SU-DHL-6 (cell line): ENCODE measurements at regions not wholly inside any gene's neighbourhood (a gene's known extent, or its start where the extent isn't known, plus 50 kb on each side); places are given as distances from the start of the nearest gene placed in this dataset.

Source experiments
- H2AFZ ChIP-seq: fragments of 200-600 bp; sonication (generic); 2 replicates; pipeline ENCODE4 v1.6.1; 2014; ENCODE audit warnings: low read depth, mild to moderate bottlenecking, moderate library complexity, mixed read lengths, antibody characterized with exemption, low read length; ENCODE audit not compliant: severe bottlenecking
- H3F3A ChIP-seq: fragments of 200-600 bp; shearing (Covaris generic); 2 replicates; pipeline ENCODE4 v1.6.0; 2016; ENCODE audit warnings: antibody characterized with exemption, mild to moderate bottlenecking; ENCODE audit not compliant: insufficient read depth
- H3K27ac ChIP-seq: fragments of 200-600 bp; sonication (generic); 2 replicates; pipeline ENCODE4 v1.5.1; 2016; ENCODE audit warnings: low read depth, mild to moderate bottlenecking, low read length, moderate library complexity, mixed read lengths
- H3K27me3 ChIP-seq: fragments of 200-600 bp; sonication (generic), shearing (Covaris generic); 2 replicates; pipeline ENCODE4 v1.6.0; 2014; ENCODE audit warnings: mild to moderate bottlenecking, low read length
- H3K36me3 ChIP-seq: fragments of 200-600 bp; sonication (generic); 2 replicates; pipeline ENCODE4 v1.6.1; 2014; ENCODE audit warnings: mild to moderate bottlenecking, low read length, mixed read lengths
- H3K4me2 ChIP-seq: fragments of 300-600, 200-600 bp; shearing (Covaris generic), sonication (generic); 2 replicates; pipeline ENCODE4 v1.6.0; 2014; ENCODE audit warnings: low read length, low read depth, mild to moderate bottlenecking; ENCODE audit not compliant: poor library complexity, severe bottlenecking
- H3K4me3 ChIP-seq: fragments of 200-600 bp; sonication (generic); 2 replicates; pipeline ENCODE4 v1.5.1; 2014; ENCODE audit warnings: antibody characterized with exemption, low read length, mild to moderate bottlenecking, mixed read lengths; ENCODE audit not compliant: insufficient read depth, poor library complexity, severe bottlenecking
- H3K79me2 ChIP-seq: fragments of 200-600 bp; sonication (generic); 2 replicates; pipeline ENCODE4 v1.6.1; 2014; ENCODE audit warnings: mild to moderate bottlenecking, low read length, moderate library complexity; ENCODE audit not compliant: insufficient read depth
- H3K9ac ChIP-seq: fragments of 200-600 bp; sonication (generic); 2 replicates; pipeline ENCODE4 v1.7.0; 2014; ENCODE audit warnings: mild to moderate bottlenecking, low read length
- H3K9me2 ChIP-seq: fragments of 200-600 bp; sonication (generic); replicated peaks from 2 replicates; pipeline ENCODE4 v1.6.1; 2014; ENCODE audit warnings: low read length; ENCODE audit not compliant: insufficient read depth
- H3K9me3 ChIP-seq: fragments of 200-600 bp; sonication (generic); 2 replicates; pipeline ENCODE4 v1.6.1; 2014; ENCODE audit warnings: low read length, mixed read lengths; ENCODE audit not compliant: insufficient read depth
- H4K20me1 ChIP-seq: fragments of 200-600 bp; sonication (generic); 2 replicates; pipeline ENCODE4 v1.6.1; 2014; ENCODE audit warnings: low read depth, mild to moderate bottlenecking, antibody characterized with exemption, low read length, moderate library complexity, mixed read lengths
- CTCF ChIP-seq: fragments of 200-600 bp; sonication (generic); IDR thresholded peaks from one replicate; pipeline ENCODE4 v1.5.1; 2017; ENCODE audit warnings: antibody characterized with exemption, mild to moderate bottlenecking, low read length, moderate library complexity; ENCODE audit not compliant: insufficient read depth, poor library complexity, severe bottlenecking
- EZH2phosphoT487 ChIP-seq: fragments of 200-600 bp; sonication (generic), shearing (Covaris generic); conservative IDR thresholded peaks from 2 replicates; pipeline ENCODE4 v1.6.1; 2018; ENCODE audit warnings: mild to moderate bottlenecking, antibody characterized with exemption, low read length, moderate library complexity, mixed read lengths

- Histone ChIP-seq H3K9ac (no peak overlapping the region), H2AFZ (no peak overlapping the region), H3K27ac (no peak overlapping the region), H3K27me3 (no peaks in the 10 kb centered on the region), H3K9me3 (no peaks in the 10 kb centered on the region), H3K79me2 (no peaks in the 10 kb centered on the region), H4K20me1 (no peaks in the 10 kb centered on the region), H3K4me3 (no peak overlapping the region), H3K4me2 (no peak overlapping the region), H3K36me3 (no peaks in the 10 kb centered on the region), H3F3A (no peaks in the 10 kb centered on the region), H3K9me2 (no peaks in the 10 kb centered on the region)
- TF ChIP-seq CTCF = no peak
- no peak for TF ChIP-seq EZH2phosphoT487
These were observed 124.1 kb upstream of the NDUFV2 start for GRCh38 chr18:8978394-8978793.

DNA sequence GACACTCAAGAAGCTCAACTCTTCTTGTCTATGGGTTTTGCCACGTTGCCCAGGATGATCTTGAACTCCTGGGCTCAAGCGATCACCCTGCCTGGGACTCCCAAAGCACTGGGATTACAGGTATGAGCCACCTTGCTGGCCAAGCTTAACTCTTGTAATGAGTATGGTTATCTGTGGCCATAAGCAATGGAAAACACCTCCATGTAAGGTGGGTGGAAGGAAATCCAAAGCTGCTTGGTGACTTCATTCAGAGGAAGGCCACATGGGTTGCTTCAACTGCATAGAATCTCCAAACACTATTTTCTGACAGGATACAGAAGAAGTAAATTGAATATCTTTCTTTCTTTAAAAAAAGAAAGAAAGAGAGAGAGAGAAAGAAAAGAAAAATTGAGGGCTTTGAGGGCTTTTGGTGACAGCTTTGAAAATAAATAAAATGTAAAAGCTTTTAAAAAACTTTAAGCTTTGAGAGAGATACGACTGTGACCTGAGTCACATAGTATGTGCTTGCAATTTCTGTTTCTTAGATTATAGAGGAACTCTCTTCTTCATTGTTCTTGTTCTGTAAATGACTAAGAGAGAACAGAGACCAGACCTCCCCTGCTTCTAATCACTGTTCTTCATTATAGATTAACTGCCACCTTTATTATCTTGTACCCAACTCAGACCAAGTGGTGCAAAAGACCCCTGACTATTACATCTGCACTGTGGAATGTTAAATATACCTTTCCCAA, 123.1 kb upstream of the NDUFV2 start:
- Histone ChIP-seq H3K9ac (no peak overlapping the region), H3K27me3 (no peaks in the 10 kb centered on the region), H3K4me3 (no peak overlapping the region), H3F3A (no peaks in the 10 kb centered on the region), H3K36me3 (no peaks in the 10 kb centered on the region), H2AFZ (no peak overlapping the region), H3K79me2 (no peaks in the 10 kb centered on the region), H3K9me2 (no peaks in the 10 kb centered on the region), H3K27ac (no peak overlapping the region), H3K9me3 (no peaks in the 10 kb centered on the region), H3K4me2 (no peak overlapping the region), H4K20me1 (no peaks in the 10 kb centered on the region)
- no peak for TF ChIP-seq CTCF
- TF ChIP-seq EZH2phosphoT487 = no peak

GRCh38 chr18:8980496-8980895, 122.0 kb upstream of the NDUFV2 start:
- Histone ChIP-seq H3K9me2 (no peaks in the 10 kb centered on the region), H3K27me3 (no peaks in the 10 kb centered on the region), H3K4me3 (no peak overlapping the region), H3K4me2 (no peak overlapping the region), H3K27ac (no peak overlapping the region), H3K9ac (no peak overlapping the region), H3K79me2 (no peaks in the 10 kb centered on the region), H4K20me1 (no peaks in the 10 kb centered on the region), H3F3A (no peaks in the 10 kb centered on the region), H3K36me3 (no peaks in the 10 kb centered on the region), H3K9me3 (no peaks in the 10 kb centered on the region), H2AFZ (no peak overlapping the region)
- TF ChIP-seq CTCF (no peak), EZH2phosphoT487 (no peak)
